Calu3 (cell line): ENCODE measurements at regions not wholly inside any gene's neighbourhood (a gene's known extent, or its start where the extent isn't known, plus 50 kb on each side); places are given as distances from the start of the nearest gene placed in this dataset.
"Not testable (repeated sequence)": the region's sequence is repeated elsewhere in the genome, so short reads cannot be mapped to it uniquely, and the experiment has no call there.

Experiments used
- BruUV-seq: library from RNA; stranded (reverse); fragments of 400-500 nt; replicated peaks from 2 replicates; lab custom pipeline; 2021; lab: Mats Ljungman, UMichigan
- CTCF ChIA-PET: fragments of 300-600 bp; sonication (Branson Sonifier 250); formaldehyde crosslinking; loops from one replicate; lab custom pipeline; 2022; ENCODE audit warnings: antibody characterized with exemption; lab: Charles Lee
- DNase-seq: peaks from one replicate; pipeline ENCODE4 v3.0.0; 2022
- H3K27ac Mint-ChIP-seq: one replicate; pipeline ENCODE4 v1.8.0; 2022; ENCODE audit warnings: mixed read lengths; ENCODE audit not compliant: unreplicated experiment
- H3K27me3 Mint-ChIP-seq: one replicate; pipeline ENCODE4 v1.8.0; 2022; ENCODE audit warnings: mixed read lengths; ENCODE audit not compliant: unreplicated experiment
- H3K36me3 Mint-ChIP-seq: one replicate; pipeline ENCODE4 v1.8.0; 2022; ENCODE audit warnings: mild to moderate bottlenecking, moderate library complexity, mixed read lengths; ENCODE audit not compliant: insufficient read depth, unreplicated experiment
- H3K4me1 Mint-ChIP-seq: one replicate; pipeline ENCODE4 v1.8.0; 2022; ENCODE audit warnings: mild to moderate bottlenecking, low read depth, mixed read lengths; ENCODE audit not compliant: unreplicated experiment
- H3K4me3 Mint-ChIP-seq: one replicate; pipeline ENCODE4 v1.8.0; 2022; ENCODE audit warnings: mild to moderate bottlenecking, low read depth, moderate library complexity, mixed read lengths; ENCODE audit not compliant: unreplicated experiment
- H3K9me3 Mint-ChIP-seq: one replicate; pipeline ENCODE4 v1.8.0; 2022; ENCODE audit warnings: low read depth, mixed read lengths; ENCODE audit not compliant: unreplicated experiment
- intact Hi-C: fragments of 100-400 bp; cut with micrococcal nuclease; formaldehyde crosslinking; loops from one replicate; pipeline ENCODE4 v1.10.0; 2022; ENCODE audit not compliant: unreplicated experiment
- TF ChIP-seq, protein P1 (sequence below): fragments of 200-600 bp; IDR thresholded peaks from one replicate; pipeline ENCODE4 v1.8.0; 2022; ENCODE audit warnings: antibody characterized with exemption; ENCODE audit not compliant: unreplicated experiment

DNA sequence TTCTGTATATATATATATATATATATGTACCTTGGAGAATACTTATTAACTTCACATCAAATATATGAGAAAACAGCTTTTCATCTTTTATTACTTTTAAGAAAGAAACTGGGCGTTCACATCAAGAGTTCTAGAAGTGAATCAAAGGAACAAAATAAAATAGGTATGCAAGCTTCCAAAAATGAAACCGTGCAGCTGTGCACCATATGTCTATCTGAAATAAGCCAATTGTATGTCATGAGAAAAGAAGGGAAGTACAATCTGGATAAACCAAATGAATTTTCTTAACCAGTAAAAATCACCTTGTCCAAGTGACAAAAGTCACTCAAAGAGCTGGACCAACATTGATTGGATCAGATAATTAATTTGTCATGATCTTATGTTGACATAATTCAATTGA lies 405.4 kb upstream of the TECRL start:
- H3K27ac Mint-ChIP-seq: no peak overlapping the region
- H3K27me3 Mint-ChIP-seq: no peaks in the 10 kb centered on the region
- CTCF ChIA-PET: no interaction called here
- DNase-seq: no peak
- intact Hi-C loops: no loop called here
- no peaks in the 10 kb centered on the region for H3K36me3 Mint-ChIP-seq
- H3K4me1 Mint-ChIP-seq: peaks cover 12% of the 10 kb centered on the region
- TF ChIP-seq, protein P1, sequence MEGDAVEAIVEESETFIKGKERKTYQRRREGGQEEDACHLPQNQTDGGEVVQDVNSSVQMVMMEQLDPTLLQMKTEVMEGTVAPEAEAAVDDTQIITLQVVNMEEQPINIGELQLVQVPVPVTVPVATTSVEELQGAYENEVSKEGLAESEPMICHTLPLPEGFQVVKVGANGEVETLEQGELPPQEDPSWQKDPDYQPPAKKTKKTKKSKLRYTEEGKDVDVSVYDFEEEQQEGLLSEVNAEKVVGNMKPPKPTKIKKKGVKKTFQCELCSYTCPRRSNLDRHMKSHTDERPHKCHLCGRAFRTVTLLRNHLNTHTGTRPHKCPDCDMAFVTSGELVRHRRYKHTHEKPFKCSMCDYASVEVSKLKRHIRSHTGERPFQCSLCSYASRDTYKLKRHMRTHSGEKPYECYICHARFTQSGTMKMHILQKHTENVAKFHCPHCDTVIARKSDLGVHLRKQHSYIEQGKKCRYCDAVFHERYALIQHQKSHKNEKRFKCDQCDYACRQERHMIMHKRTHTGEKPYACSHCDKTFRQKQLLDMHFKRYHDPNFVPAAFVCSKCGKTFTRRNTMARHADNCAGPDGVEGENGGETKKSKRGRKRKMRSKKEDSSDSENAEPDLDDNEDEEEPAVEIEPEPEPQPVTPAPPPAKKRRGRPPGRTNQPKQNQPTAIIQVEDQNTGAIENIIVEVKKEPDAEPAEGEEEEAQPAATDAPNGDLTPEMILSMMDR: no peak
- H3K4me3 Mint-ChIP-seq: no peak overlapping the region
- no peaks in the 10 kb centered on the region for H3K9me3 Mint-ChIP-seq
- BruUV-seq: no TSS peak

DNA sequence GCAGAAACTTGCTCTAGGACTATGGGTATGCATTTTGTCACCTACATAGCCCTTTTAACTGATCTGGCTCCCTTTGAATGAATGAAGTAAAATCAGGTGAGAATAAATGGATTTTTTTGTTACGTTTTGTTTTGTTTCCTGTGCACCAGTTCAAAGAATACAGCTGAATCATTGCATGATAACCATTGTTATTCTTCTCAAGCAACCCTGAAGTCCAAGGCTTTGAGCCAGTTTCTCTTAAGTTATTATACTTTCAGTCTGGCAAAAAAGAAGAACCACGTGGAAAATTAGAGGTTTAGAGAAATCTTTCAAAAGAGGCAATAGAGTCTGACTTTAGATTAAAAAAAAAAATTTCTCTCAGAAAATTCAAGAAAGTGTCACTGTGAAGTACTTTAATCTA lies 398.6 kb upstream of the TECRL start:
- Mint-ChIP-seq H3K36me3 (no peaks in the 10 kb centered on the region), H3K27me3 (no peaks in the 10 kb centered on the region), H3K4me1 (peaks cover 16% of the 10 kb centered on the region), H3K9me3 (peaks cover 4% of the 10 kb centered on the region), H3K27ac (no peak overlapping the region), H3K4me3 (no peak overlapping the region)
- TF ChIP-seq, protein P1: no peak
- CTCF ChIA-PET: no interaction called here
- DNase-seq: no peak
- intact Hi-C loops: no loop called here
- no TSS peak for BruUV-seq

DNA sequence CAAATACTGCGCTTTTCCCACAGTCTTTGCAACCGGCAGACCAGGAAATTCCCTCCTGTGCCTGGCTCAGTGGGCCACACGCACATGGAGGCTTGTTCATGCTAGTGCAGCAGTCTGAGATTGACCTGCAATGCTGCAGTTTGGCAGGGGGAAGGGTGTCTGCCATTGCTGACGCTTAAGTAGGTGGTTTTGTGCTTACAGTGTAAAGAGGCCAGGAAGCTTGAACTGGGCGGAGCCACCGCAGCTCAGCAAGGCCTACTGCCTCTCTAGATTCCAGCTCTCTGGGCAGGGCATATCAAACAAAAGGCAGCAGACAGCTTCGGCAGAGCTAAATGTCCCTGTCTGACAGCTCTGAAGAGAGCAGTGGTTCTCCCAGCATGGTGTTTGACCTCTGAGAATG lies 390.5 kb upstream of the TECRL start:
- BruUV-seq: no TSS peak
- CTCF ChIA-PET: no interaction called here
- intact Hi-C loops: no loop called here
- Mint-ChIP-seq H3K4me3 (no peak overlapping the region), H3K9me3 (peaks cover 2% of the 10 kb centered on the region), H3K36me3 (no peaks in the 10 kb centered on the region), H3K27ac (no peak overlapping the region), H3K4me1 (no peaks in the 10 kb centered on the region), H3K27me3 (no peaks in the 10 kb centered on the region)
- DNase-seq: no peak
- TF ChIP-seq, protein P1: no peak

DNA sequence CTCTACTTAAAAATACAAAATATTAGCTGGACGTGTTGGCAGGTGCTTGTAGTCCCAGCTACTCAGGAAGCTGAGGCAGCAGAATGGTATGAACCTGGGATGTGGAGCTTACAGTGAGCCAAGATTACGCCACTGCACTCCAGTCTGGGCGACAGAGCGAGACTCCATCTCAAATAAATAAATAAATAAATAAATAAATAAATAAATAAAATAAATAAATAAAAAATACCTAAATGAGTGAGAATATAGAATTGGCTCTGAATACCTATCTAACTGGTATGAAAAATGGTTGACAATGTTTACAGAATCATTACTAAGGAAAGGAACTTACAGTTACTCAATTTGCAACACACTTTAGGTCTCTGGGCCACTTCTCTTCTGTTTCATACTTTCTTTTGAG lies 389.6 kb upstream of the TECRL start:
- H3K4me3 Mint-ChIP-seq, BruUV-seq, H3K36me3 Mint-ChIP-seq, H3K9me3 Mint-ChIP-seq, intact Hi-C loops, H3K27me3 Mint-ChIP-seq, H3K27ac Mint-ChIP-seq, H3K4me1 Mint-ChIP-seq, DNase-seq, CTCF ChIA-PET: not testable (repeated sequence)

DNA sequence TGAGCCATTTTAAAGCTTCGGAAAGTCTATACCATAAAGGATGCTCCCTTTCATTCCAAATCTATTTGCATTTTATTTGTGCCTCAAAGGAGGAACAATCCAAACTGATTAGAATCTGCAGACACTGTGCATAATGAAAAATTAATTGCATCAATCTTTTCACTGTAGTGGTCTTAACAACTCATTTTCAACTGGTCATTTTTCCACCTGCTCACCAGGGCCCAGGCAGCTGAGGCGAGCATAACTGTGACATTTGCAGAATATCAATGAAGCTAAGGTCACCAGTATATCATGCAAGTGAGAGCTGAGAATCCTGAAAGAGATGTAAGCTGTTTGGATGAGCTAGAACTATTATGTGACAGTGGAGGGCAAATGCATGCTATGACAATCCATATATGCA lies 387.3 kb upstream of the TECRL start:
- intact Hi-C loops: no loop called here
- peaks cover 2% of the 10 kb centered on the region for H3K9me3 Mint-ChIP-seq
- TF ChIP-seq, protein P1: no peak
- CTCF ChIA-PET: no interaction called here
- no TSS peak for BruUV-seq
- no peaks in the 10 kb centered on the region for H3K4me1 Mint-ChIP-seq
- H3K36me3 Mint-ChIP-seq: no peaks in the 10 kb centered on the region
- no peak overlapping the region for H3K27ac Mint-ChIP-seq
- DNase-seq: no peak
- H3K4me3 Mint-ChIP-seq: no peak overlapping the region
- no peaks in the 10 kb centered on the region for H3K27me3 Mint-ChIP-seq
